ENCODE measurements at regions not wholly inside any gene's neighbourhood (a gene's known extent, or its start where the extent isn't known, plus 50 kb on each side); places are given as distances from the start of the nearest gene placed in this dataset.

- DNase-seq = no peak
Observed at GRCh38 chr12:58496411-58497190, 423.7 kb downstream of the LRIG3 start.

DNA sequence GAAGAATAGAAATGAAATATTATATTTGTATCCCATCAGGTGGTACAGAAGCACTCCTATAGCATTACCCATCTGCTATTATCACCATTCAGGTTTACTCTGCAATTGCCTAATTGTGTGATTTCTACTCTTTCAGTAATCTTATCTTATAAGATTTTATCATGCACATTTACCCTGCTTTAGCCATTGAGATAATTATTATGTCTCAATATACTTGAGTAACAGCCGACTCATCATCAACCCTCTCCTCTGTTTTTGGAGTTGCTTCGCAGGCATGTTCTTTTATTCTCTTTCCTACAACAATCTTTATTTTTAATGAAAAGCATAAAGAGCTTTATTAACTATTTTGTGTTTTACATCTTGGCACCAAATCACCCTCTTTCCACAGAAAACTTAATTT lies 419.9 kb downstream of the LRIG3 start:
- no peak for DNase-seq

GRCh38 chr12:58502226-58502625 lies 418.1 kb downstream of the LRIG3 start:
- DNase-seq = peak; percentile 92

DNA sequence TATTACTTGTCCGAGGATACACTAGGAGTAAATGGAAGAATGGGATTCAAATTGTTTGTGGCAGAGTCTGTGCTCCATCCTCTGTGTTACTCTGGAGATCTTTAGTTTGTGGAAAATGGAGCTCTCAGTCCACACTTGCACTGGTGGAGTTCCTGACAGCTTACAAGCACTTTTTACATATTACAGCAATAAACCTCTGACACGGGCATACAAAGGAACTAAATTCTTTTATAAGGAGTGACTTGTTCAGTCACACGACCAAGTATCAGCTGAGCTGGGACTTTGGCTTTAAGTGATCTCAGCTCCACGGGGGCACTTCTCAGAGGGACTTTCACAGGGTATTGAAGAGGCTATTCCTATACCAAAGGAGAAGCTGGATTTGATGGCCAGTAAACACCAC lies 417.5 kb downstream of the LRIG3 start:
- DNase-seq = no peak

GRCh38 chr12:58503731-58504130 lies 416.6 kb downstream of the LRIG3 start:
- DNase-seq = no peak

DNA sequence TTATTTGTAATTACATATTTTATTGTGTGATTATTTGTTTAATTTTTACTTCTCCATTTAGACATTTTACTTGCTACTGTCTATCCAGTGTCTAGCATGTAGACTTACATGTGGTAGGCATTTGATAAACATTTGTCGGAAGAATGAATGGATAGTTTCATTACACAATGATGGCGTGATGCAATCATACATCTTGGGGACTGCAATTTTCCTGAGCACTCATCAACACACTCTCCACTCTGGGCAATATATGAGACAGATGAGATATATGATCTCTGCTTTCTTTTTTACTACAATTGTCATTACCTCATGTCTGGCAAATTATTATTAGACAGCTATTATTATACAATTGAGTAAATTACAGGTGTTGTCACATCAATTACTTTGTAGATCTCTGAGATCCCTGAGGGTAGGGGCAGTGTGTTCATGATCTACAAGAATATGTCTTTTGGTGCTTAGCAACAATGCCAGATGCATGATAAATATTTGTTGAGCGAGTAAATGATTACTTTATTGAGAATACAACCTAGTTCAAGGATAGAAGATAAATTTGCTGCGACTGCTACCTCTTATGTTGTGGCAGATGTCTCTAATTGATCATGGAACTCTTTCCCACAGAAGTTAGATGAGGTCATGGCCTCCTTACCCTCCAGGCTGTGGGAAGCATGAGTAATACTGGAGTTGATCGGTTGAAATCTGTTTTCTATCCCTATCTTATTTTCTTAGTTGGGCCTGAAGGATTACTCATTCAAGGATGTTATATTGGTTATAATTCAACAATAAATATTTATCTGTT lies 416.0 kb downstream of the LRIG3 start:
- peak; percentile 7 for DNase-seq

DNA sequence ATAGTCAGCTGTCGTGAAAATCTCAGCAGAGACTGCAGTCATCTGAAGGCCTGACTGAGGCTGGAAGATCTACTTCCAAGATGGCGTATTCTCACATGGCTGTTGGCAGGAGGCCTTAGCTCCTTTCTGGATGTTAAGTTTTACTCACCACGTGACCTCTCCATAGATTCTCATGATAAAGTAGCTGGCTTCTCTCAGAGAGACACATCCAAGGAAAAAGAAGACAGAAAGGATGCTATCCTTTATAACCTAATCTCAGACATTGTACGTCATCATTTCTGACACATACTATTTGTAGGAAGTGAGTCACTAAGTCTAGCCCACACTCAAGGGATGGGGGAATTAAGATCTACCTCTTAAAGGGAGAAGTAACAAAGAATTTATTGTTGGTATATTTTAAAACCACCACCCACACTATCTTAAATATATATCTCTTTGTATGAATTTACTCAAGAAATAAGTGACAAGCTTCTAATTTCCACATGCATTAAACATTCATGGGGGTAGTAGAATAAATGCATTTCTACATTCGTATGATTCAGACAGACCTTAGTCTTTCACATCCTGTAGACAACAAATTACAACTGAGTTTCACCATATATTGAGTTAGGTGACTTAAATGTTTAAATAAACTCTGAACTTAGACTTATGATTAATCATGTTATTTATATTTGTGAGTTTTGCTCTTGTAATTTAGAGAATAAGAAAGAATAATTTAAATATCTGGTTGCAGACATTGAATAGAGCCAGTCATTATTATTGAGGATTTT lies 411.0 kb downstream of the LRIG3 start:
- DNase-seq = no peak

DNA sequence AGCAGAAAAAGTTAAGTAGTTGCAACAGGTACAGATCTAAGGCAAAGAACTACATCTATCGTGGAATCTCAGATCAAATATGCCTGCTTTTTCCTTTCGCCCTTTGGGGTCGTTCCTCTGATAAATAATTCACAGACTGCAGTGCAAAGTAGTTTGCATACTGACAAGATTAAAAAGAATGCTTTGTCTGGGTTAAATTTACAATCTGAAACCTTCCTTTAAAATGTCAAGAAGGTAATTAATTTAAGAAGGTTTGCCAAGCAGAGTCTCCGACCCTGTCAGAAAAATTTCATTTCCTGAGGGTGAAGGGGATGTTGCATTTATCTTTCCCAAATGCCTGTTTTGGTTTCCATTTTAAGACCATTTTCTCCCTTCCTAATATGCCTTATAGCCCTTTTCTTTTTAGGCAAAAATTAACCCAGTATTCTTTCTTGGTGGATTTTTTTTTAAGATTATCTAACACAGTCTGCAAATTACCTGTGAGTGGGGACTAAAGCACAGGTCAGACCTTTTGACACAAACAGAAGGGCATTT lies 406.9 kb downstream of the LRIG3 start:
- DNase-seq = no peak

DNA sequence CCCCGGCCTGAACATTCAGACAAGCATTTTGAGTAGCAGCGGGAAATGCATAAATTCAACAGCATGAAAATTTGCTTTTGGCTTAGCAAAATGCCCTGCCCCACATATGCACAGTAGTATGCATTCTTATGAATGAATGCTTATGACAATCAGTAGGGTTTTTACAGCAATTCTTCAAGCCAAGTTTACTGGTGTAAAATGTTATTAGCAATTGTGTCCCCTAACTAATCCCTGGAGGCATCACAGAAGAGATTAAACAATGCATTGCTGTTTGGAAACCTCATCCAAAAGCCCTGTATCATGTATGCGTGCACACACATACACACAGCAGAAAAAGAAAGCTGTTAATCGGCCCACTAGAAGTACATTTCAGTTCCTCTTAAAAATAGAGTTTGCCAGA lies 406.5 kb downstream of the LRIG3 start:
- DNase-seq = no peak

DNA sequence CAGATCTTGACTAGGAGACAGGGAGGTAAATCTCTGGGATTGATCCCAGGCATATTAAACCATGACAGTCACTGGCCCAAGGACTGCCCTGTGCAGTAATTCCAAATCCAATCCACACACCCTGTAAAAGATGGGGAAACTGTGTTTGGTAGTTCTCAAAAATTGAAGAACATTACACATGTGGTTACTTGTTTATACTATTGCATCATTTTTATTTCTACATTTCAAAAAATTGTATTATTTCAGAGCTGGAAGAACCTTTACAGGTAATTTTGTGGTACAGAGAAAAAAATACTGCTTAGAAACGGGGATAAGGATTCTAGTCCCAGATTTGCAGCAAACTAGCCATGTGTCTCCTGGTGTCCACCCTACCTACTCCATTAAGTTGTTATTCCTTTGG lies 400.5 kb downstream of the LRIG3 start:
- DNase-seq = no peak

- no peak for DNase-seq
Observed at GRCh38 chr12:58521152-58521551, 399.2 kb downstream of the LRIG3 start.

- DNase-seq = no peak
Observed at GRCh38 chr12:58521796-58522195, 398.5 kb downstream of the LRIG3 start.

- DNase-seq = no peak
Observed at GRCh38 chr12:58523360-58523759, 396.9 kb downstream of the LRIG3 start.

DNA sequence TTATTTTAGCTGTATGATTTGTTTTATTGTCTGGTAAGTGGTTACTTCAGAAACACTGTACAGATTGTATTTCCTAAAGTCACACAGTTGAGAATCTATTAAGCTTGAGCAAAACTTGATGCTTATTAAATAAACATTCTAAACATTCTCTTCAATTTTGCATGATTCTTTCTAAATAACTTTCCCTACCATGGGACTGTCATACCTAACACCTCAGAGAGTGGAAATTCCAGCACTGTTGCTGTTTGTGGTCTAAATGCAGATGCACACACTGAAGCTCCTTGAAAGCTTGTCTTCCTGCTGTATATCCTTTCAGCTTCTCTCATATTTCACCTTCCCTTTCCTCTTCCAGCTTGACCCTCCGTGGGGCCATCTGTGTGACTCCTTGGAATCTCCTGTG lies 392.0 kb downstream of the LRIG3 start:
- DNase-seq = no peak

GRCh38 chr12:58529114-58529665 lies 391.1 kb downstream of the LRIG3 start:
- DNase-seq = peak; percentile 10

GRCh38 chr12:58529897-58530741 lies 390.2 kb downstream of the LRIG3 start:
- no peak for DNase-seq

DNA sequence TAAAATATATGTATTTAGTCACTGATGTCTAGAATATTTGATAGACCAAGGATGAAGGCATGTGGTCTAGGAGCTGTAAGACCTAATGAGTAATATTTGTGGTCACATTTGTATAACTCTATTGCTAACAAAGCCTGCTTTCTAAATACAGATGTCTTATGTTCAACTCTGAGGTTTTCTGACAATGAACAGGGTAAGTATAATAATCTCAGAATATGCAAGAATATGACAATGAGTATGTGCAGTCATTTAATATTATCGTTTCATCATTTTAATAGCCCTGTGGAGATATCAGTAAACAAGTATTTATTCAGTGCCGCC lies 389.6 kb downstream of the LRIG3 start:
- DNase-seq = no peak

DNA sequence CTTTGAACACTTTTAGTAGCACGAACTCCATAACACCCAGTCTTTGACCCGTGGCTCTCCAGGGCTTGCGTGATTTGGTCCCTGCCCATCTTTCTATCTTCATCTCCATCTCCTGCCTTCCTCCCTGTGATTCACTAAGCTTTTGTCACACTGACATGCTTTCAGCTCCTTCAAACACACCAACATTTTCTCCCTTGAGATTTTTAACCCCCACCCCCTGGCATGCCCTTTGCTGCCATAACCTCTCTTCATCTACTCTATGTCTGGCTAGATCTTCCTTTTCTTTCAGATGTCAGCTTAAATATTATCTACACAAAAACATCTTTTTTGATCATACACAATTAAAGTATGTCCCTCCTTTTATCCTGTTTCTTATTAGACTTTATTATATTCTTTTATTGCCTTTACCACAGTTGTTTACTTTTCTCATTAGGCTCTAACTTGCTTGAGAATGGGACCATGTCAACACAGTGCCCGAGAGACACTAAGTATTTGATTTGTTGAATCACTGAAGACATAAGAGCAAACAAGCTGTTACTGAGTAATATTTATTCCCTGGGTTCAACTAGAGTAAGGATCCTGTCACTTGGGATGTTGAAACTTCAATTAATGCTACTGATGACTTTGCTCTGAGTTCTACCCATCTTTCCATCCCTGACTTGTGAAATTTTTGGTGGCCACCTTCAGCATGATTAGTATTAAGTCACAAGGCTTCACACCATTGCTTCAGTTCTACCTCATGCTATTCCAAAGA lies 387.3 kb downstream of the LRIG3 start:
- no peak for DNase-seq

DNA sequence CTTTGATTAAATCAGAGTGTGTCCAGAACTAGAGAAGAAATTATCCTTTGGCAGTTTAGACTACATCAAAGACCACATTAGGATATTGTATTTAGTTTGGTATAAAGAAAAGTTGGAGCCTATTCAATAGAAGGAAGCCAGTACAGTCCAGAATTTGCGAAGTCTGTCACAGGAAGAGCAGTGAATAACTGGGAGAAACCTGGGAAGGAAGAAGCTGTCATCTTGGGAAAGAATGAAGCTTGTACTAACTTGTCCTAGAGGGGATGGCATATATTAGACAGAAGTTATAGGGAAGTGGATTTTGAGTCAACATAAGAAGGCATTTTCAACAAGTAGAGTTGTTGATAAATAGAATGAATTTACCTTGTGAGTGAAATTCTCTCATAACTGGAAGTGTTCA lies 386.7 kb downstream of the LRIG3 start:
- no peak for DNase-seq

DNA sequence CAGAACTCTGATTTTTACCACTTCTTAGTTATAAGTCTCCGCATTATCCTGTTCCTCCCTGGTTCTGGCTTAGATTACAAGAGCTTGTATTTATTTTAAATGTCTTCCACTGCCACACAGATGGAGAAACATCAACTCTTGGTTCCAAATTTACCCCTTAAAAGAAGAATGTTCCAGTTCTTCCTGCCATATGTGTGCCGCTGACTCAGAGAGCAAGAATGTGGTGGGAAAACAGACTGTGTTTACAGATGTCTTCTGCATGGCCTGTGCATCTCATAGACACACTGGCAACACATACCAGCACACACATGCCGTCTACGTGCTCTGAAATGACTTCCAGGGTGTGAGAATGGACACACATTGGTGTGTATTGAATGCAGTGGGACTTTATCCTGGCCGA lies 383.0 kb downstream of the LRIG3 start:
- no peak for DNase-seq

GRCh38 chr12:58539295-58539694 lies 381.0 kb downstream of the LRIG3 start:
- DNase-seq = no peak

All from NCI-H345 (cell line).